ENCODE measurements at regions not wholly inside any gene's neighbourhood (a gene's known extent, or its start where the extent isn't known, plus 50 kb on each side); places are given as distances from the start of the nearest gene placed in this dataset.

DNA sequence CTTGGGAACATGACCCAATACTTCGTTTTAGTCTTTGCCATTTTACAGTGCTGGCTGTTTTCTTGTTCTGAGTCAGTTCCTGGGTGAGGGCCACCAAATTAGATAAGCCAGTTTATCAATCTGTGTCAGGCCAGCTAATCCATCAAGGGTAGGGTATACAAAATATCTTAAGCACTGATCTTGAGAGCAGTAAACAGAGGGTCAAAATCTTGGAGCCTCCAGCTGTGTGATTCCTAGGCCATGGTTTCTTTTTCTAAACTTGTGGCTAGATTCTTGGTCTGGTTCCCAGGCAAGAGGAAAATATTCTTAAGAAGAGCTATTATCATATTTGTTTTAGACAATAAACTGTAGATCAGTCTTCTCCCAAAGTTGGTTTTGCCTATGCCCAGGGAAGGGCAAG lies 1396.6 kb upstream of the PABPC4L start:
- no peaks in the 10 kb centered on the region for H3K36me3 ChIP-seq (ENCODE audit: low read depth, low read length)
- no TSS peak for BruUV-seq (replicated peaks)
- TF ChIP-seq EZH2phosphoT487 (IDR thresholded peaks at IDR 0.05; ENCODE audit: borderline replicate concordance, low read length) = no peak
- TF ChIP-seq, protein P1, sequence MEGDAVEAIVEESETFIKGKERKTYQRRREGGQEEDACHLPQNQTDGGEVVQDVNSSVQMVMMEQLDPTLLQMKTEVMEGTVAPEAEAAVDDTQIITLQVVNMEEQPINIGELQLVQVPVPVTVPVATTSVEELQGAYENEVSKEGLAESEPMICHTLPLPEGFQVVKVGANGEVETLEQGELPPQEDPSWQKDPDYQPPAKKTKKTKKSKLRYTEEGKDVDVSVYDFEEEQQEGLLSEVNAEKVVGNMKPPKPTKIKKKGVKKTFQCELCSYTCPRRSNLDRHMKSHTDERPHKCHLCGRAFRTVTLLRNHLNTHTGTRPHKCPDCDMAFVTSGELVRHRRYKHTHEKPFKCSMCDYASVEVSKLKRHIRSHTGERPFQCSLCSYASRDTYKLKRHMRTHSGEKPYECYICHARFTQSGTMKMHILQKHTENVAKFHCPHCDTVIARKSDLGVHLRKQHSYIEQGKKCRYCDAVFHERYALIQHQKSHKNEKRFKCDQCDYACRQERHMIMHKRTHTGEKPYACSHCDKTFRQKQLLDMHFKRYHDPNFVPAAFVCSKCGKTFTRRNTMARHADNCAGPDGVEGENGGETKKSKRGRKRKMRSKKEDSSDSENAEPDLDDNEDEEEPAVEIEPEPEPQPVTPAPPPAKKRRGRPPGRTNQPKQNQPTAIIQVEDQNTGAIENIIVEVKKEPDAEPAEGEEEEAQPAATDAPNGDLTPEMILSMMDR (conservative IDR thresholded peaks at IDR 0.05; ENCODE audit: low read depth, low read length) = no peak

DNA sequence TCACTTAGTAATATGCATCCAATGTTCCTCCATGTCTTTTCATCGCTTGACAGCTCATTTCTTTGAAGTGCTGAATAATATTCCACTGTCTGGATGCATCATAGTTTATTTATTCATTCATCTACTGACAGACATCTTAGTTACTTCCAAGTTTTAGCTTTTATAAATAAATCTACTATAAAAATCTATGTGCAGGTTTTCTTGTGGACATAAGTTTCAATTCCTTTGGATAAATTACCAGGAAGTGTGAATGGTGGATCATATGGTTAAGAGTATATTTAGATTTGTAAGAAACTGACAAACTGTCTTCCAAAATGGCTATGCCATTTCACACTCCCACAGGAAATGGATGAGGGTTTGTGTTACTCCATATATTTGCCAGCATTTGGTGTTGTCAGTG lies 1392.9 kb upstream of the PABPC4L start:
- intact Hi-C loops (cut with micrococcal nuclease) = no loop called here
- BruUV-seq (replicated peaks) = no TSS peak
- H2AFZ ChIP-seq (ENCODE audit: low read length) = no peak overlapping the region
- H3K36me3 ChIP-seq (ENCODE audit: low read depth, low read length) = no peaks in the 10 kb centered on the region
- H3K4me2 ChIP-seq (ENCODE audit: low read length) = no peak overlapping the region
- H3K9me3 ChIP-seq (ENCODE audit: low read length) = no peaks in the 10 kb centered on the region
- H4K20me1 ChIP-seq (ENCODE audit: low read length) = no peaks in the 10 kb centered on the region
- no peaks in the 10 kb centered on the region for H3F3A ChIP-seq (ENCODE audit: low read length, unreplicated experiment)
- DNase-seq (no peak), ATAC-seq (no peak)
- ChIA-PET CTCF (no interaction called here), POLR2A (ENCODE audit: unreplicated experiment) (no interaction called here)
- H3K27me3 ChIP-seq (ENCODE audit: low read length) = no peaks in the 10 kb centered on the region
- H3K4me3 ChIP-seq (ENCODE audit: low read length) = no peak overlapping the region
- no peaks in the 10 kb centered on the region for H3K4me1 ChIP-seq (ENCODE audit: insufficient read depth, low read length)
- TF ChIP-seq EZH2 (IDR thresholded peaks at IDR 0.05; ENCODE audit: low read length, unreplicated experiment) (no peak), EZH2phosphoT487 (IDR thresholded peaks at IDR 0.05; ENCODE audit: borderline replicate concordance, low read length) (no peak)
- TF ChIP-seq, protein P1 (conservative IDR thresholded peaks at IDR 0.05; ENCODE audit: low read depth, low read length) = no peak
- H3K79me2 ChIP-seq (ENCODE audit: low read length) = no peaks in the 10 kb centered on the region
- no peaks in the 10 kb centered on the region for H3K9me2 ChIP-seq (replicated peaks; ENCODE audit: low read length)
- no peak overlapping the region for H3K27ac ChIP-seq (ENCODE audit: low read length)
- no peak overlapping the region for H3K9ac ChIP-seq (ENCODE audit: low read length)

More for the DNA sequence above, 1396.6 kb upstream of the PABPC4L start:
- Histone ChIP-seq H3K4me1 (ENCODE audit: insufficient read depth, low read length) (no peaks in the 10 kb centered on the region), H4K20me1 (ENCODE audit: low read length) (no peaks in the 10 kb centered on the region), H3K4me3 (ENCODE audit: low read length) (no peak overlapping the region), H3K27me3 (ENCODE audit: low read length) (no peaks in the 10 kb centered on the region), H3K79me2 (ENCODE audit: low read length) (no peaks in the 10 kb centered on the region), H3K9ac (ENCODE audit: low read length) (no peak overlapping the region), H3F3A (ENCODE audit: low read length, unreplicated experiment) (no peaks in the 10 kb centered on the region), H2AFZ (ENCODE audit: low read length) (no peak overlapping the region), H3K9me3 (ENCODE audit: low read length) (no peaks in the 10 kb centered on the region), H3K27ac (ENCODE audit: low read length) (no peak overlapping the region), H3K9me2 (replicated peaks; ENCODE audit: low read length) (no peaks in the 10 kb centered on the region), H3K4me2 (ENCODE audit: low read length) (no peak overlapping the region)
- ATAC-seq (no peak), DNase-seq (no peak)
- ChIA-PET POLR2A (ENCODE audit: unreplicated experiment) (no interaction called here), CTCF (no interaction called here)
- intact Hi-C loops (cut with micrococcal nuclease) = no loop called here

DNA sequence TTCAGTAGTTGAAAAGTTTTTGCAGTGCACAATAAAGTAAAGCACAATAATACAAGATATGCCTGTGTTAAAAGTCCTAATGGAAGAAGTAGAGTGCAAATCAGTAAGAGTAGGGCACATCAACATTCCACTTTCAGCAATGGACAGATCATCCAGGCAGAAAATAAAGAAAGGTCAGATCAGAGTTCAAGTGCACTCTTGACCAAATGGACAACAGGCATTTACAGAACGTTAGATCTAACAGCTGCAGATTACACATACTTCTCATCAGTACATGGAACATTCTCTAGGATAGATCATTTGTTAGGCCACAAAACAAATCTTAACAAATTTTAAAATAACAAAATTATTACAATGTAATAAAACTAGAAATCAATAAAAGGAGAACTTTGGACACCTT lies 1373.5 kb upstream of the PABPC4L start:
- no peaks in the 10 kb centered on the region for H3K4me1 ChIP-seq (ENCODE audit: insufficient read depth, low read length)
- POLR2A ChIA-PET (ENCODE audit: unreplicated experiment) = no interaction called here
- intact Hi-C loops (cut with micrococcal nuclease) = no loop called here

More for the DNA sequence above, 1373.5 kb upstream of the PABPC4L start:
- no peaks in the 10 kb centered on the region for H3F3A ChIP-seq (ENCODE audit: low read length, unreplicated experiment)
- H4K20me1 ChIP-seq (ENCODE audit: low read length) = no peaks in the 10 kb centered on the region
- DNase-seq (no peak), ATAC-seq (no peak)
- no peak overlapping the region for H3K9ac ChIP-seq (ENCODE audit: low read length)
- H3K36me3 ChIP-seq (ENCODE audit: low read depth, low read length) = no peaks in the 10 kb centered on the region
- no TSS peak for BruUV-seq (replicated peaks)
- no peaks in the 10 kb centered on the region for H3K79me2 ChIP-seq (ENCODE audit: low read length)
- no peaks in the 10 kb centered on the region for H3K9me2 ChIP-seq (replicated peaks; ENCODE audit: low read length)
- H3K9me3 ChIP-seq (ENCODE audit: low read length) = no peaks in the 10 kb centered on the region
- no peak overlapping the region for H3K27ac ChIP-seq (ENCODE audit: low read length)
- no peaks in the 10 kb centered on the region for H3K27me3 ChIP-seq (ENCODE audit: low read length)
- no peak overlapping the region for H3K4me2 ChIP-seq (ENCODE audit: low read length)
- H2AFZ ChIP-seq (ENCODE audit: low read length) = no peak overlapping the region
- TF ChIP-seq, protein P1 (conservative IDR thresholded peaks at IDR 0.05; ENCODE audit: low read depth, low read length) = no peak
- TF ChIP-seq EZH2 (IDR thresholded peaks at IDR 0.05; ENCODE audit: low read length, unreplicated experiment) (no peak), EZH2phosphoT487 (IDR thresholded peaks at IDR 0.05; ENCODE audit: borderline replicate concordance, low read length) (no peak)
- CTCF ChIA-PET = no interaction called here
- H3K4me3 ChIP-seq (ENCODE audit: low read length) = no peak overlapping the region

Measured in PC-3 (cell line).